ENCODE measurements at regions not wholly inside any gene's neighbourhood (a gene's known extent, or its start where the extent isn't known, plus 50 kb on each side); places are given as distances from the start of the nearest gene placed in this dataset.

GRCh38 chr1:117760485-117760884 is 154.6 kb downstream of the TENT5C start:
- TF ChIP-seq CTCF (IDR thresholded peaks at IDR 0.05; ENCODE audit: low read depth, low read length, poor library complexity, severe bottlenecking) (no peak), EZH2phosphoT487 (IDR thresholded peaks at IDR 0.05; ENCODE audit: borderline replicate concordance, low read length) (no peak)
